Erythroblast (primary cell): ENCODE measurements at regions not wholly inside any gene's neighbourhood (a gene's known extent, or its start where the extent isn't known, plus 50 kb on each side); places are given as distances from the start of the nearest gene placed in this dataset.

ENCODE experiments used
- GATA1 ChIP-seq: IDR thresholded peaks from 2 replicates; pipeline ENCODE4 v1.6.1; 2011; ENCODE audit warnings: low read depth, mild to moderate bottlenecking, control low read depth, low read length, moderate library complexity
- POLR2A ChIP-seq: IDR thresholded peaks from 2 replicates; pipeline ENCODE4 v1.6.1; 2011; ENCODE audit warnings: mild to moderate bottlenecking, low read length

DNA sequence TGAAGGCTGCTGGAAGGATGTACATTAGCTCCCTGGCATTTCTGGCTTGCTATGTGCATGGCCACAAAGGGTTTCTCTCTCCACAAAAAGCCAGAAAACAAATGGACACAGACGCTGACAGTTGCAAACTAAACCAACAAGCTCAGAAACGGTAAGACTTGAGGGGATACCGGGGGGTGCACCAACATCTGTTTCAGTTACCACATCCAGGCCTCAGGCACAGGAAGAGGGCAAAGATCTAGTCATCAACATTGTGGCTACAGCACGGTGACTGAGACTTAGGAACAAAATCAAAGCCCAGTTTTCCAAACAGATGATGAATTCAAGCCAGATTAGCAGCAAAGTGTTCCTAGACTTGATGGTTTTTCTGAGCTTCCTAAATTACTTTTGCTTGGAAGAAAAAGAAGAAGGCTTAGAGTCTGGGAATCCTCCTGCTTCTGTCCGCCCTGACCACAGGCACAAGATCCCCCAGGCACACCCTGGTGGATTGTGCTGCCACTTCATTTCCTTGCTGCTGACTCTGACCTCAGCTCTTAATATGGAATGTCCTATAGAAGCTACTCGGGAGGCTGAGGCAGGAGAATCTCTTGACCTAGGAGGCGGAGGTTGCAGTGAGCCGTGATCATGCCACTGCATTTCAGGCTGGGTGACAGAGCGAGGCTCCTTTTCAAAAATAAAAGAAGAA is 54.2 kb upstream of the ADGRF1 start:
- TF ChIP-seq POLR2A (no peak), GATA1 (no peak)
